Prostate gland (tissue), 2 donors: ENCODE measurements at regions not wholly inside any gene's neighbourhood (a gene's known extent, or its start where the extent isn't known, plus 50 kb on each side); places are given as distances from the start of the nearest gene placed in this dataset.

Source experiments
- DNase-seq: peaks from one replicate; pipeline ENCODE4 v3.0.0-alpha.2; 2019; ENCODE audit warnings: low spot score
- H3K27ac ChIP-seq, 2 donors: fragments of 200-600 bp; sonication (generic); 2 replicates each; pipeline ENCODE4 v1.5.1; 2017 to 2019
- H3K27me3 ChIP-seq: fragments of 200-600 bp; sonication (generic); replicated peaks from 2 replicates; pipeline ENCODE4 v1.5.1; 2019; ENCODE audit not compliant: insufficient read depth
- H3K36me3 ChIP-seq, 2 donors: fragments of 200-600 bp; sonication (generic); 1 replicate in 1 of 2; 2 replicates in 1 of 2; pipeline versions ENCODE4 v1.5.1 to v1.8.1; 2017 to 2019
- H3K4me1 ChIP-seq: fragments of 200-600 bp; sonication (generic); replicated peaks from 2 replicates; pipeline ENCODE4 v1.5.1; 2019
- H3K4me3 ChIP-seq, 2 donors: fragments of 200-600 bp; sonication (generic); 2 replicates each; pipeline ENCODE4 v1.5.1; 2017 to 2019
- H3K9me3 ChIP-seq: fragments of 200-600 bp; sonication (generic); 2 replicates; pipeline ENCODE4 v1.5.1; 2017
- CTCF ChIP-seq, 4 experiments: fragments of 200-600 bp in 2 of 4; fragments of 450-650 bp in 2 of 4; sonication (generic) in 2 of 4; IDR thresholded peaks; 1 replicate in 3 of 4; 2 replicates in 1 of 4; pipeline ENCODE4 v1.5.1; 2016 to 2019; ENCODE audit warnings: antibody characterized with exemption in 4 of 4, mild to moderate bottlenecking in 2 of 4, moderate library complexity in 2 of 4
- POLR2A ChIP-seq: fragments of 450-650 bp; IDR thresholded peaks from one replicate; pipeline ENCODE4 v1.6.1; 2016; ENCODE audit warnings: antibody characterized with exemption, mild to moderate bottlenecking
- POLR2AphosphoS5 ChIP-seq: sonication (generic); formaldehyde crosslinking; IDR thresholded peaks from one replicate; pipeline ENCODE4 v1.6.1; 2017; ENCODE audit warnings: antibody characterized with exemption
- WGBS: methylation state at CpG from one replicate; pipeline ENCODE4 v1.1.5; 2018; 5-methylcytosine and 5-hydroxymethylcytosine counted together
- intact Hi-C: fragments of 100-400 bp; cut with DNase I; formaldehyde crosslinking; loops from one replicate; pipeline ENCODE4 v1.14.2; 2022

GRCh38 chr3:23748398-23749110 is 57.2 kb upstream of the UBE2E1 start:
- DNase-seq = no peak
- Histone ChIP-seq H3K27ac (no peak overlapping the region), H3K4me1 (no peaks in the 10 kb centered on the region), H3K4me3 (no peak overlapping the region), H3K9me3 (no peaks in the 10 kb centered on the region), H3K36me3 (no peaks in the 10 kb centered on the region), H3K27me3 (no peaks in the 10 kb centered on the region)
- TF ChIP-seq POLR2A (no peak), CTCF (IDR thresholded peaks at IDR 0.05) (no peak), POLR2AphosphoS5 (no peak)
- 71% methylated on average over 4 of the region's 4 CpGs for WGBS
- intact Hi-C loops = no loop called here

GRCh38 chr3:23749609-23750008 is 56.1 kb upstream of the UBE2E1 start:
- intact Hi-C loops = no loop called here
- no peak overlapping the region for H3K4me3 ChIP-seq
- no peaks in the 10 kb centered on the region for H3K4me1 ChIP-seq
- H3K27ac ChIP-seq = no peak overlapping the region
- no peaks in the 10 kb centered on the region for H3K36me3 ChIP-seq
- H3K27me3 ChIP-seq = no peaks in the 10 kb centered on the region
- 92% methylated on average over 4 of the region's 4 CpGs for WGBS
- H3K9me3 ChIP-seq = no peaks in the 10 kb centered on the region
- TF ChIP-seq POLR2AphosphoS5 (no peak), CTCF (IDR thresholded peaks at IDR 0.05) (no peak), POLR2A (no peak)
- no peak for DNase-seq

GRCh38 chr3:23750573-23751210 is 55.1 kb upstream of the UBE2E1 start:
- Histone ChIP-seq H3K36me3 (no peaks in the 10 kb centered on the region), H3K4me3 (no peak overlapping the region), H3K9me3 (no peaks in the 10 kb centered on the region), H3K27ac (no peak overlapping the region), H3K4me1 (no peaks in the 10 kb centered on the region), H3K27me3 (no peaks in the 10 kb centered on the region)
- TF ChIP-seq CTCF (IDR thresholded peaks at IDR 0.05) = no peak
- TF ChIP-seq POLR2AphosphoS5 = no peak
- TF ChIP-seq POLR2A = no peak
- intact Hi-C loops = no loop called here
- DNase-seq = no peak
- WGBS = 28% methylated on average over 11 of the region's 11 CpGs

- WGBS = 42% methylated on average over 7 of the region's 7 CpGs
- no peaks in the 10 kb centered on the region for H3K27me3 ChIP-seq
- no peak for DNase-seq
- H3K4me1 ChIP-seq = no peaks in the 10 kb centered on the region
- no peaks in the 10 kb centered on the region for H3K36me3 ChIP-seq
- H3K4me3 ChIP-seq = no peak overlapping the region
- H3K9me3 ChIP-seq = no peaks in the 10 kb centered on the region
- no peak overlapping the region for H3K27ac ChIP-seq
- intact Hi-C loops = no loop called here
- no peak for TF ChIP-seq POLR2AphosphoS5
- no peak for TF ChIP-seq CTCF (IDR thresholded peaks at IDR 0.05)
- TF ChIP-seq POLR2A = no peak
Measured at GRCh38 chr3:23751212-23751723, 54.5 kb upstream of the UBE2E1 start.

- no peaks in the 10 kb centered on the region for H3K27me3 ChIP-seq
- DNase-seq = no peak
- TF ChIP-seq POLR2AphosphoS5 (no peak), POLR2A (no peak), CTCF (IDR thresholded peaks at IDR 0.05) (no peak)
- WGBS = 86% methylated on average over 3 of the region's 3 CpGs
- H3K9me3 ChIP-seq = no peaks in the 10 kb centered on the region
- H3K4me1 ChIP-seq = no peaks in the 10 kb centered on the region
- H3K36me3 ChIP-seq = no peaks in the 10 kb centered on the region
- no peak overlapping the region for H3K27ac ChIP-seq
- no peak overlapping the region for H3K4me3 ChIP-seq
- intact Hi-C loops = no loop called here
Measured at GRCh38 chr3:23752126-23752525, 53.6 kb upstream of the UBE2E1 start.
